HG02981 (cell line): ENCODE measurements at regions not wholly inside any gene's neighbourhood (a gene's known extent, or its start where the extent isn't known, plus 50 kb on each side); places are given as distances from the start of the nearest gene placed in this dataset.
A peak's percentile ranks its signal among the peaks of the same experiment; 100 is the strongest.
"Not testable (repeated sequence)": the region's sequence is repeated elsewhere in the genome, so short reads cannot be mapped to it uniquely, and the experiment has no call there.

Source experiments
- ATAC-seq: cut with Tn5 transposase; IDR thresholded peaks from one replicate; pipeline ENCODE4 v1.9.1; 2021; ENCODE audit warnings: mild to moderate bottlenecking, moderate library complexity; ENCODE audit not compliant: unreplicated experiment

DNA sequence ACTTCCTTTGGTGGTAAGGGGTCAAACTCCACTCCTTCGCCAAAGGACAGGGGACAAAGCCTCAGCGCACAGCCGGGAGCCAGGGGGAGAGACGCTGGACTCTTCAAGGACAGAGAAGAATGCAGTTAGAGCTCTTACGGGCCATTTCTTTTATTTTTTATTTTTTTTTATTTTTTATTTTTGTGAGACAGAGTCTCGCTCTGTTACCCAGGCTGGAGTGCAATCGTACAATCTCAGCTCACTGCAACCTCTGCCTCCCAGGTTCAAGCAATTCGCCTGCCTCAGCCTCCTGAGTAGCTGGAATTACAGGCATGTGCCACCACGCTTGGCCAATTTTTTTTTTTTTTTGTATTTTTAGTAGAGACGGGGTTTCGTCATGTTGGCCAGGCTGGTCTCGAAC, 93.2 kb upstream of the RPH3AL start, which contains the start of gene RFLNB:
RFLNB (minus strand) TSS at position 101 of the 400 bp plus-strand sequence.
- ATAC-seq = not testable (repeated sequence)

DNA sequence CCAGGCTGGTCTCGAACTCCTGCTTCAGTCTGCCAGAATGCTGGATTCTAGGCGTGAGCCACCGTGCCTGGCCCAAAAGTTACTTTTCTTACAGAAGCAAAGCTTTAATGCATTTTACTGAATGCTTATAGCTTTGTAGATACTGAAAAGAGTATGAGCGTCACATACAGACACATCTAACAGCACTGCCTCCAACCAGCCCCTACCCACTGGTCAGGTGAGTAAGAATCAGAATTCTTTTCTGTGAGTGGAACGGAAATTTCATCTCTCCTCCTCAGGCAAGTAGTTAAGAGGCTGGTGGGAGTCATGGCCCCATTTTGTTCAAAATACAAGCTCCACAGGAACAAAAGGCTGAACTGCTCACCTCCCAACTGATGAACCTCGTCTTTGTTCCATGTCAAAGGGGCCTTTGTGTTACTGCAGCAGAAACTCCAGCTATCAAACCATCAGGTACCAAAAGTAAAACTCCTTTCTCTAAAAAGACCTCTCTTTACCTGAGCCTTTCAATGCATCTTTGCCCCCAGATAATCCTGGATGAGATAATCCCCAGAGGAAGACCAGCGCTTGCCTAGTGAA, 92.4 kb upstream of the RPH3AL start:
- ATAC-seq = no peak

DNA sequence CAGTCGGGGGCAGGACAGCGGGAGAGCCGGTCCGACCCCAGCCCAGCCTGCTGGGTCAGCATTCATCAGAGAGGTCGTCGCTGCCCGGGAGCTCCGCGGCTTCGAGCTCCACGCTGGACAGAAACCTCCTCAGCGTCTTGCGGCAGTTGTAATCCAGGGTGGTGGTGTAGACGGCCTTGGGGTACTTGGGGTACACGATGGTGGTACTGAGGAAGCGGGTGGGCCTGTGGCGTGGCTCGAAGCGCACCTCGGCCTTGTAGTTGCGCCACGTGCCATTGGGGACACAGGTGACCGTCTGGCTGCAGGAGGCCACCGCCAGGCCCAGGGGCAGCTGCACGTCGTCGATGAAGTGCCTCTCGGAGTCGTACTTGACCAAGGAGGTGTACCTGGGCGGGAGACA, 90.5 kb upstream of the RPH3AL start:
- no peak for ATAC-seq

DNA sequence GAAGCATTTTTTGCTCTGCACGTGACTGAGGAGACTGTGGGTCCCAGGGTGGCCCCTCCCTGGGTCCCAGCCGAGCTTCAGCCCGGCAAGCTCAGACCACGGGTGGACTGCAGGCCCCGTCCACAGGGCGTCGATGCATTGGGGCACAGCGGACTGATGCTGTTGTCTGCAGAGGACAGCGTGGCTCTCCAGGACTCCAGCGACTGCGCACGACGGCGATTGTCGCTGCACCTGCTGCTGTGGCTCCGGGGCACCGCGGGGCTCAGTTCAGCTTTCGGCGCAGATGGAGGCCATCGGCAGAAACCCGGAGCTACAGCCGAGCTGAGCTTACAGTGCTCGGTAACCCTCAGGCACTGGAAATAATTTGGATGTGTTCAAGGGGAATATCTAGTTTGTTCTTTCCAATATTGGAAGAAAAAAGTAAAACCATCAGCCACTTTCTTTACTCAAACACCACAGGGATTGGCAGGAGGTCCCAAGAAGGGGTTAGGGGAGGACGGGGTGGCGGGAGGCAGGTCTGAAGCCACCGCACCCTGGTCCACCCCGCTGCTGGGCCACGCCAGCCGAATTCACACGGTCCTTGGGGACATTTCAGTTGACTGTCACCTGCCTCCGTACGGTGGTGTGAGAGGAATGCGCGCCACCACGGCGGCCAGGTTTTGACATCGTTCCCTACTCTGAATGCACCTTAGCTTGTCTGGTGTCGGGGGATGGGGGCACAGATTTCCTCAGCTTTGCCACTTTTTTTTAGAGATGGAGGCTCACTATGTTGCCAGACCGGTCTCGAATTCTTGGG, 88.7 kb upstream of the RPH3AL start:
- ATAC-seq = no peak

DNA sequence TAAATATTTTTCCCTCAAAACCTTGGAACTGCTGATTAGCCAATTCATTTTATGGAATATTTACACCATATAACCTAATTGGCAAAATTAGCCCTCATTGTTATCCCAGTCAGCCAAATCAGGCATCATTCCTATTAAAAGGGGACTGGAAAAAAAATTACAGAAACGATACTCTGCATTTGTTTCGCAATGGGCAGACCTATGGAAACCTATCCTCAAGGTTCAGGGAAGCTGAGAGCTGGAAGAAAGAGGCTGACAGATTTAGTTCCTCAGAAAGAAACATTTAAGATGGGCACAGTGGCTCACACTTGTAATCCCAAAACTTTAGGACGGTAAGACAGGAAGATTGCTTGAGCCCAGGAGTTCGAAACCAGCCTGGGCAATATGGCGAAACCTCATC, 85.6 kb upstream of the RPH3AL start:
- ATAC-seq = no peak

DNA sequence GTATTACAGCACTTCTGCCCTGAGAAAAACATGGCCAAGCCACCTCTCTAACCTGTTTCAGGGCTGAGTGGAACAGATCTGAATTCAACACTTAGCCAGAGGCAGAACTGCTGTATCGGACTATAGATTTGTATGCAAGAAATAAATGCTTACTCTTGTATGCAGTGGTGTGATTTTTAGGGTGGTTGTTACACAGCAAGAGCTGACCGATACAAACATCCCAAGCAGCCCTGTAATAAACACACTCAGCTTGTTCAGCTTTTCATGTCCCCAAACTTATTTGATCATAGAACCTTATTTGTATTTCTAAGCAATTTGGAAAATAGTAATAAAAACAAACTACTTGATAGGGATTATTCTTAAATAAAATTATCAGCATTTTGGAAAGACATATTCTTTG, 84.9 kb upstream of the RPH3AL start:
- no peak for ATAC-seq

DNA sequence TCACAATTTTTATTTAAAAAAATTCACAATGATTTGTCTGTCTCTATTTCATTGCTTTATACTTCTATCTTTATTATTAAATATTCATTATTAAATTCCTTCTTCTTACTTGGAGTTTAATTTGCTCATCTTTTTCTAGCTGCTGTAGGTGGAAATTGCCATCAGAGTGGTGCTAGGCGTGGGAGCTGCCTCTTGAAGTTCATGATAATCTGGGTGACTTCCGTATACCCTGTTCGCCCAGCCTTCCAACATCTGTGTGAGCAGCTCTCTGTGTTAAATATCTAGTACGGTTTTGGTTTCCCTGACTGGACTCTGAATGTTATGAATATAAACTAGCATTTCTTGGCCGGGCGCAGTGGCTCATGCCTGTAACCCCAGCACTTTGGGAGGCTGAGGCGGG, 84.0 kb upstream of the RPH3AL start:
- ATAC-seq = no peak

DNA sequence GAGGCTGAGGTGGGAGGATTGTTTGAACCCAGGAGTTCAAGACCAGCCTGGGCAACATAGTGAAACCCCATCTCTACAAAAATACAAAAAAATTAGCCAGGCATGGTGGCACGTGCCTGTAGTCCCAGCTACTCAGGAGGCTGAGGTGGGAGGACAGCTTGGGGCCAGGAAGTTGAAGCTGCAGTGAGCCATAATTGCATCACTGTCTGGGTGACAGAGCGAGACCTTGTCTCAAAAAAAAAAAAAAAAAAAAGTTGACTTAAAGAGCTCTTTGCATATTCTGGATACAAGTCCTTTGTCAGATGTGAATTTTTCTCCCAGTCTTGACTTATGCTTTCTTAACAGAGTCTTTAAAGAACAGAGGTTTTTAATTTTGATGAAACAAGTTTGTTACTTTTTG, 79.9 kb upstream of the RPH3AL start:
- not testable (repeated sequence) for ATAC-seq

DNA sequence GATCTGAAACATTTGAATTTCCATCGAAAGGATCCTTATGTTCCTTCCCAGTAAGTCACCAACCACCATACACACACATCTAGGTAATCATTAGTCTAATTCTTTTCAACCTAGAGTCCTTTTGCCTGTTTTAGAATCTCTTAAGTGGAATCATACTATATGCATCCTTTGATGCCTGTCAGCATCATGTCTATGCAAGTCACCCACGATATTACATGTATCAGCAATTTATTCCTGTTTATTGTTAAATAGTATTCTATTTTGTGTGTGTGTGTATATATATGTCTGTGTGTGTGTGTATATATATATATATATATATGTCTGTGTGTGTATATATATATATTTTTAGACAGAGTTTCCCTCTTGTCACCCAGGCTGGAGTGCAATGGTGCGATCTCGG, 78.9 kb upstream of the RPH3AL start:
- no peak for ATAC-seq

DNA sequence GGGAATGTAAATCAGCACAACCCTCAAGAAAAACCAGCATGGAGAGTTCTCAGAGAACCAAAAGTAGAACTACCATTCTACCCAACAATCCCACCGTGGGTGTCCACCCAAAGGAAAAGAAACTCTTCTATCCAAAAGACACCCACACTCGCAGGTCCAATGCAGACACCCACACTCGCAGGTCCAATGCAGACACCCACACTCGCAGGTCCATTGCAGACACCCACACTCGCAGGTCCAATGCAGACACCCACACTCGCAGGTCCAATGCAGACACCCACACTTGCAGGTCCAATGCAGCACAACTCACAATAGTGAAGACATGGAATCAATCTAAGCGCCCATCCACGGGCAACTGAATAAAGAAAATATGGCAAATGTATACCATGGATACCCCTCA, 77.0 kb upstream of the RPH3AL start:
- no peak for ATAC-seq

DNA sequence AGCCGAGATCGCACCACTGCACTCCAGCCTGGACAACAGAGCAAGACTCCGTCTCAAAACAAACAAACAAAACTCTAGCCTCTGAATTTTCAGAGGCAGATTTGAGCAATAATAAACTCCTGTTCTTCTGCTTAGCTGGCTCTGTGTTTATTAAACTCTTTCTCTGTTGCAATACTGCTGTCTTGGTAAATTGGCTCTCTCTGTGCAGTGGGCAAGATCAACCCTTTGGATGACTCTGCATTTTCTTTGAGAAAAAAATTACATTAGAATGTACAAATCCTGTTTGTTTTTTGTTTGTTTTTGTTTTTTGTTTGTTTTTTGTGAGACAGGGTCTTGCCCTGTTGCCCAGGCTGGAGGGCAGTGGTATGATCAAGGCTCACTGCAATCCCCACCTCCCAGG, 75.8 kb upstream of the RPH3AL start:
- no peak for ATAC-seq

DNA sequence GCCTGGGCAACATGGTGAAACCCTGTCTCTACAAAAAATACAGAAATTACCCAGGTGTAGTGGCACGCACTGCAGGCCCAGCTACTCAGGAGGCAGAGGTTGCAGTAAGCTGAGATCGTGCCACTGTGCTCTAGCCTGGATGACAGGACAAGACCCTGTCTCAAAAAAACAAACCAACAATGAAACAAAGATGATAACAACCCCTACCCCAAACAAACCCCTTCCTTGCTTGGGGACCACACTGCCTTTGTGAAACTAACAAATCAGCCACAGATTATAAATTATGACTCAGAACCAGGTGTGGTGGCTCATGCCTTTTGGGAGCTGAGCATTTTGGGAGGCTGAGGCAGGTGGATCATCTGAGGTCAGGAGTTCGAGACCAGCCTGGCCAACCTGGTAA, 75.3 kb upstream of the RPH3AL start:
- ATAC-seq = no peak

DNA sequence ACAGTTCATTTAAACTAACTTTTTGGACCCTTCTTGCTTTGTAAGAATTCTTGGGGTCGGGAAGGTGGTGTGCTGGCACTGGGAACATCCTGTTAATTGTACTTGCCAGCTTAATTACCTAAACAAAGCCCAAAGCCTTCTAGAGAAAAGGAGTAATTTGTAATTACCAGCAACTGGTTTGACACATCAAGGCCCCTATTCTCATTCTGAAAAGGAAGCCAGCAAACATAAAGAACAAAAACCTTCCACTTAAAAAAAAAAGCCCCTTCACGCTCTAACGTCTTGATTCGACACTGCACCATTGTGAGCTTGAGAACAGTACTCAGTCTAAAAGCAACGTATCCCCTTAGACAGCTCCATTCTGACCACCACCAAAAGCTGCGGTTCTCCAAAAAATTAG, 74.7 kb upstream of the RPH3AL start:
- ATAC-seq = no peak

DNA sequence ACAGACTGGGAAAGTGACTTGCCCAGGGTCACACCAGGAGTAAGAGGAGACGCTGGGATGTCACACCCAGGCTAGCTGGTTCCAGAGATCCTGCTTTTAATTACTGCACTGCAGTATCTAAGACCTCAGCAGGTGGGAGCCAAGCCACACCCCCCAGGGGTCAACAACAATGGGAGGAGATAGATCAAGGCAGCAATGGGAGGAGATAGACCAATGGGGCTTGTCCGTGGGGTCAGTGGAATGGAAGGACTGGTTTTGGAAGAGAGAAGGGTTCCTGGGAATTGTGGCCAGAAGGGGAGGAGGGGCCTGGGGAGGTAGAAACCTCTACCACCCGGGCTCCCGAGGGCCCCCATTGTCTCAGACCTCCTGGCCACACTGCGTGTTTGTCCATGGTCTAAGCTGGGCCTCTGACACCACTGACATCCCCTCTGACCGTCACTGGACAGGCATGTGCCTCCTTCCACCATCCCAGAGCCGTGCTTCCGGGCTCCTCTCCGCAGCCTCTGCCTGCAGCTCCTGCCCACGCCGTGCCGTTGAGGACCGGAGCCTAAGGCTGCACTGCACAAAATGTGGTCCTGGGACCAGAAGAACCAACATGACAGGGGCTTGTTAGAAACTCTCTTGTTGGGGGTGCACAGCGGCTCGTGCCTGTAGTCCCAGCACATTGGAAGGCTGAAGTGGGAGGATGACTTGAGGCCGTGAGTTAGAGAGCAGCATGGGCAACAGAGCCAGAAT, 69.8 kb upstream of the RPH3AL start:
- ATAC-seq = no peak

DNA sequence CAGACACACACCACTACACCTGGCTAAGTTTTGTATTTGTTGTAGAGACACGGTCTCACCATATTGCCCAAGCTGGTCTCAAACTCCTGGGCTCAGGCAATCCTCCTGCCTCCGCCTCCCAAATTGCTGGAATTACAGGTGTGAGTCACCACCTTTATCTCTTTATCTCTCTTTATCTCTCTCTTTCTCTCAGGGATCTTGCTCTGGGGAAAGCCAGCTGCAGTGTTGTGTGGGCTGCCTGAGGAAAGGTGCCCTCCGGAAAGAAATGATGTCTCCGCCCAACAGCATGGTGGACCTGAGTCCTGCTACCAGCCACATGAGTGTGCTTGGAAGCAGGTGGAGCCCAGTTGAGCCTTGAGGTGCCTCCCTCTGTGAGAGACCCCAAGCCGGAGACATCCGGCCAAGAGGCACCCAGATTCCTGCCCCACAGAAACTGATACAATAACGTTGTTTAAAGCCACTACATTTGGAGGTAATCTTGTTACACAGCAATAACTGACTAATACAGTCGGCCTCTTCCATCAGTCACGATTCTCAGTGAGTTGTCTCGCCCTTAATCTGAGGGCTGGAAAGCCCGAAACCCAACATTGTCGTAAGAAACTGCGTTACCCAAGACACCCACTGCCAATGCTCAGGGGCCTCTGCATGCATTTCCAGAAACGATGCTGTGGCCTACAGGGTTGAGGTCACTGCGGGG, 68.0 kb upstream of the RPH3AL start:
- ATAC-seq = no peak

DNA sequence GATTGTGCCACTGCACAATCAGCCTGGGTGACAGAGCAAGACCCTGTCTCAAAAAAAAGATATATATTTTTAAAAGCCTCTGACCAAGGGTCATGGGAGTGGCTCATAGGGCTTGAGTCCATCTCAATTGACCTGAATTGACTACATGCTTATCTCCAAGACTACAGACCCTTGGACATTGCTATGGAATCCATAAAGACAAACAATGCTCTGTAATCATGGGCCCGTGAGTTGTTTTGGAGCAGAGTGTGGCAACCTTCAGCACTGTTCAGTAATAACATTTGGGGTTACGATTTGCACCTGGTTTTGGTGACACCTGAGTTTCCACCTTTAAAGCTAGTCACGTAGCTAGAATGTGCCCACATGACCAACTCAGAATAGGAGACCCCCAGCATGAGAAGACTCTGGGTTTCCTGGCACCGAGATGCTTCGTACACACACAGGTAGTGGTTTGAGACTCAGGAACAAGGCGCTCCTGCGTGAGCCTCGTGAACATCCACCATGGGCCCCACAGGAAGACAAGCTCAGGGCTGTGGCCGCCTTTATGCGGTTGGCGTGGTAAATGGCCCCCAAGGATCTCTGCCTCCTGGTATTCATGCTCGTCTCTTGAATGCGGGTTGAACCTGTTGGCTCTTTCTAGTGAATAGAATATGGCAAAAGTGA, 66.6 kb upstream of the RPH3AL start:
- no peak for ATAC-seq

DNA sequence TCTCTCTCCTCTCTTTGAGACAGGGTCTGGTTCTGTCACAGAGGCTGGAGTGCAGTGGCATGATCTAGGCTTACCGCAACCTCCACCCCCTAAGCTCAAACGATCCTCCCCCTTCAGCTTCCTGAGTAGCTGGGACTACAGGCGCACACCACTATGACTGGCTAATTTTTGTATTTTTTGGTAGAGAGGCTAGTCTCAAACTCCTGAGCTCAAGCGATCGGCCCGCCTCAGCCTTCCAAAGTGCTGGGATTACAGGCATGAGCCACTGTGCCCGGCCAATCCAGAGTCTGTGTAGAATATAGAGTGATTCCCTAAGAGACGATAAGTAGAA, 65.8 kb upstream of the RPH3AL start:
- ATAC-seq = no peak

DNA sequence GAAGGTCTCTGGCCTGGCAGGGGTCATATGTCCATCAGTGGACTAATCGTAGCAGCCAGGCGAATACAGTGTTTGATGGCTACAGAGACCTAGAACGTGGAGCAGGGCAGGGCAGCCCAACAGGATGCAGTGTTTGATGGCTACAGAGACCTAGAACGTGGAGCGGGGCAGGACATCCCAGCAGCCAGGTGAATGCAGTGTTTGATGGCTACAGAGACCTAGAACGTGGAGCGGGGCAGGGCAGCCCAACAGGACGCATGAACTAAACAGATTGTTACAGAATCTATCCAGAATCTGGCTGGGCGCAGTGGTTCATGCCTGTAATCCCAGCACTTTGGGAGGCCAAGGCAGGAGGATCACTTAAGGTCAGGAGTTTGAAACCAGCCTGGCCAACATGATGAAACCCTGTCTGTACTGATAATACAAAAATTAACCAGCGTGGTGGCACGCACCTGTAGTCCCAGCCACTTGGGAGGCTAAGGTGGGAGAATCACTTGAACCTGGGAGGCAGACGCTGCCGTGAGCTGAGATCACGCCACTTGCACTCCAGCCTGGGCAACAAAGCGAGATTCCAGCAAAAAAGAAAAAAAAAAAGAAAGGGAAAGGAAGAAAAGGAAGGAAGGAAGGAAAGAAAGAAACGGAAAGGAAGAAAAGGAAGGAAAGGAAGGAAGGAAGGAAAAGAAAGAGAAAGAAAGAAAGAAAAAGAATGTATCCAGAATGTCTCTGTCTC, 65.2 kb upstream of the RPH3AL start:
- ATAC-seq = no peak

DNA sequence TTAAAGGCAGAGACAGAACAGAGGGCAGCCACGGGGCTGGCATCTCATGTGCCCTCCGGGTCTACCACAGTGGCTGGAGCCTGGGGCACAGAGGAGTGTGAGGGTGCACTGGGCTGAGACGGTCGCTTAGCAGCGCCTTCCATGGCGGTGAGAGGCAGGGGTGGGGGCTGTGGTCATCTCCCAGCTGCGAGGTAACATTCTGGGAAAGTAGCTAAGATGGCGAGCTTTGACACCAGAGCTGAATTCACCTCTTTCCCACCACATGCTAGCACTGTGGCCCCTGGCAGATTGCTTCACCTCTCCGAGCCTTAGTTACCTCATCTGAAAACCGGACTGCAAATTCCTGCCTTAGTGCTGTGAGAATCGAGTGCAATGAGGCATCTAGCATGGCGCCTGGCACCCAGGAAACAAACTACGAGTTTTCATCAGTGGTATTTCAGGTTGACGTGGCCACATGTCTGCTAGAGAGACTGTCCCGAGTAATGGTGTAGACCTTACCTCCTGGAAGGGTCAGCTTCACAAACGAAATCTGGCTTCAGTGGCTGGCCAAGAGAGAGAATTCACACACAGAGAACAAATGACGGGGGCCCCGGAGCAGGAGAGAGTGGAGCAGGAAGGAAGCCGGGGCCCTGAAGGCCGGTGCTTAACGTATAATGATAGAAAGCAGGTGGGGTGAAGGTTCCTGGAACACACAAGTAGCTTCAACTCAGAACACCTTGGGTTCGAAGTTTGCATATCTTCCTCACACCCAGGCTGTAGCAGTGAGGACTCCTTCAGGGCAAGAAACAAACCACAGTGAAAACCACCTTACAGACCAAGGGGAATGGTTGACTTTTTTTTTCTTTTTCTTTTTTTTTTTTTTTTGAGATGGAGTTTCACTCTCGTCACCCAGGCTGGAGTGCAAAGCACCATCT, 63.9 kb upstream of the RPH3AL start:
- ATAC-seq = peak; percentile 61
